HG03097 (cell line): ENCODE measurements at regions not wholly inside any gene's neighbourhood (a gene's known extent, or its start where the extent isn't known, plus 50 kb on each side); places are given as distances from the start of the nearest gene placed in this dataset.
"Not testable (repeated sequence)": the region's sequence is repeated elsewhere in the genome, so short reads cannot be mapped to it uniquely, and the experiment has no call there.

ENCODE experiments used
- ATAC-seq: cut with Tn5 transposase; IDR thresholded peaks from one replicate; pipeline ENCODE4 v1.9.1; 2021; ENCODE audit not compliant: unreplicated experiment, low FRiP score

GRCh38 chr11:92122561-92122960, 102.1 kb upstream of the FAT3 start:
- ATAC-seq: no peak

GRCh38 chr11:92111287-92111686, 113.3 kb upstream of the FAT3 start:
- no peak for ATAC-seq

- no peak for ATAC-seq
These were observed 115.2 kb upstream of the FAT3 start for GRCh38 chr11:92109466-92109865.

- no peak for ATAC-seq
These were observed 117.3 kb upstream of the FAT3 start for GRCh38 chr11:92107331-92107730.

- ATAC-seq: no peak
These were observed 120.3 kb upstream of the FAT3 start for GRCh38 chr11:92104349-92104748.

- ATAC-seq: no peak
These were observed 122.7 kb upstream of the FAT3 start for GRCh38 chr11:92101920-92102319.

- ATAC-seq: no peak
These were observed 125.4 kb upstream of the FAT3 start for GRCh38 chr11:92099183-92099582.

- no peak for ATAC-seq
These were observed 126.4 kb upstream of the FAT3 start for GRCh38 chr11:92098172-92098571.

GRCh38 chr11:92087725-92088537, 136.7 kb upstream of the FAT3 start:
- no peak for ATAC-seq

GRCh38 chr11:92083123-92083522, 141.5 kb upstream of the FAT3 start:
- no peak for ATAC-seq

- no peak for ATAC-seq
These were observed 142.0 kb upstream of the FAT3 start for GRCh38 chr11:92082652-92083051.

GRCh38 chr11:92074498-92074897, 150.1 kb upstream of the FAT3 start:
- ATAC-seq: not testable (repeated sequence)

- ATAC-seq: no peak
These were observed 153.0 kb upstream of the FAT3 start for GRCh38 chr11:92071660-92072059.

- no peak for ATAC-seq
These were observed 154.4 kb upstream of the FAT3 start for GRCh38 chr11:92070026-92070889.

GRCh38 chr11:92067016-92067415, 157.6 kb upstream of the FAT3 start:
- ATAC-seq: no peak

GRCh38 chr11:92061456-92062062, 163.1 kb upstream of the FAT3 start:
- no peak for ATAC-seq

- ATAC-seq: no peak
These were observed 166.7 kb upstream of the FAT3 start for GRCh38 chr11:92057849-92058442.

- no peak for ATAC-seq
These were observed 171.4 kb upstream of the FAT3 start for GRCh38 chr11:92053216-92053615.

- ATAC-seq: no peak
These were observed 174.3 kb upstream of the FAT3 start for GRCh38 chr11:92050305-92050704.

GRCh38 chr11:92048415-92048814, 176.2 kb upstream of the FAT3 start:
- ATAC-seq: no peak

GRCh38 chr11:92046103-92046502, 178.5 kb upstream of the FAT3 start:
- ATAC-seq: no peak
